ENCODE measurements at regions not wholly inside any gene's neighbourhood (a gene's known extent, or its start where the extent isn't known, plus 50 kb on each side); places are given as distances from the start of the nearest gene placed in this dataset.

DNA sequence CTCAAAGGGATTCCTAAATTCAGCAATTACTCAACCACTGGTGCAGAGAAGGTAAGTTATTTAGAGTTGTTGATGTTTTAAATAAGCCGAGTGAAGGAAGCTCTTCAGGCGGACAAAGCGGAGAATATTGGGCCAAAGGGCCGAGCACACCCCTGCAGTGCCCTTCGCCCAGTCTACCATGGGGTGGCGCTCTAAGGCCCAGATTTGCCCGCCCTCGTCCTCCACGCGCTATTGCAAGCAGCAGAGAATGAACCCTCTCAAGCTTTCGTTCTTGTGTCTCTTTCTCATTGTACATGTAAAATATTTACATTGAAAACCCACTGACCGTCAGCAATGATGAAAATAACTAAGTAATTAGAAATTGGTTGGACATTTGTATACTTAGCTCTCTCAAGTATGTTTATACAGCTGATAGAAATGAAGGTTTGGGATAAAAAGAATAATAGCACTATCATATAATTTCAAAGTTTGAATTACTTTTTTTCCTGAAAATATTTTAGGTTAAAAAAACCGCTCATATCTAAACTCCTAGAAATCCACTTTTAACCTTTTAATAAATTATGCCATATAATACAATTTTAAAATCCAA is 195.0 kb upstream of the CEP162 start:
- peak in 1 of 3 experiments; percentile 20 for DNase-seq (ENCODE audit: low read depth in 2 of 3, low spot score in 2 of 3)

- DNase-seq (ENCODE audit: low read depth in 2 of 3, low spot score in 2 of 3), result no peak
Observed at GRCh38 chr6:84421031-84421430, 193.6 kb upstream of the CEP162 start.

- no peak for DNase-seq (ENCODE audit: low read depth in 2 of 3, low spot score in 2 of 3)
Observed at GRCh38 chr6:84417260-84417659, 189.8 kb upstream of the CEP162 start.

DNA sequence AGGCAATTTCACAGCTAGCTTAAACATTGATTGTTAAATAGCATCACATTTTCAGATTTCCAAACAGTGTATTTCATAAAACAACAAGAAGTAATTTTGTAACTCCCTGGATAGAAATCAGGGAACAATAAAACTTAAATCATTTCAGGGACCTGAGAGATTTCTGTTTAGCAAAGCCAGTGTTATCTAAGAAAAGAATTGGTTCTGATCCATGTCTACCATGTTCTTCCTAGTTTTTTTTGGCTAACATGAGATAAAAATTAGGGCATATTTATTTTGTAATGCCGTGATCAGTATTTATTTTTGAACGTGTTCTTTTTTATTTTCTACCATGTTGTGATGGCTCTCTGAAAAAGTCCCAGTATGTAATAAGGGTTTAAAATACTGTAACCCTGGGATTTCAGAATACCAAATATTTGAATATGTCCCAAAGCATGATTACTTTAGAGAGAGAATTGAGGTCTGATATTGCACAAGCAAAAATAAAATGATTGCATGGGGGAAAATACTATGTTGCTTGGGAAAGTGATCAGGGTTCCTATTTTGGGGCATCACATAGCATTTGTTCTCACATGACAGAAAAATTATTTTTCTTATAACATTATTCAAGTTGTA is 188.7 kb upstream of the CEP162 start:
- no peak for DNase-seq (ENCODE audit: low read depth in 2 of 3, low spot score in 2 of 3)

DNA sequence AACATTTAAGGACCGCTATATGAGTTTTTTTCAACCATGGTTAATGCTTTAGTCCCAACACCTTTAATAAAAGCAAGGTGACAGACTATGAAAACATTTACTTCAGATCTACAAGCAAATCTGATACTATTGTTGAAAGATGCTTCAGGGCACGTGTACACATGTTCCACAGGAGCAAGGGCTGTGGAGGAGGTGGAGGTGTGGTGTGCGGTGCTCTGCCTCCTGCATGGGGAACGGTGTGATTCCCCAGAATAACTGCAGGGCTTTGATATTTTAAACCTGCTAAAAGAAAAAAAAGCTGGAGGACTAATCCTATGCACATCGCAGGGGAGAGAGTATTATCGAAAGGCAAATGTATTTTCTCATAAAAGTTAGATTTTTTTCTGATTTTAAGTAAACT is 188.1 kb upstream of the CEP162 start:
- DNase-seq (ENCODE audit: low read depth in 2 of 3, low spot score in 2 of 3), result no peak

DNA sequence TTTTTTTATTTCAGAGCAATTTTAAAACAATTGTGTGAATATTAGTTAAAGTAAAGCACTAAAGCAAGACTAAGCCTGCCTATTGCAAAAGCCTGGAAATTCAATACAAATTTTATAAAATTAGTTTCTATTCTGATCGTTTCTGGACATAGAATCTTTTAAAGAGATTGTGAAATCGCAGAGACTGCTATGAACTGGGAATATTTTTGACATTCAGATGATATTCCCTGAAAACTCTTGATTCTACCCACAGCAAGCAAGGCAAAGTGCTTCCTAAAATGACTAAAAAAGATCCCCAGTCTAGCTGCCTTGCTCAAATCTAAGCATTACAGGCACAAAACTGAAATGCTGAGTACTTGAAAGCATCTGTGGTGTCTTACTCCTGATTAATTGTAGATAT is 187.6 kb upstream of the CEP162 start:
- DNase-seq (ENCODE audit: low read depth in 2 of 3, low spot score in 2 of 3), result no peak

- no peak for DNase-seq (ENCODE audit: low read depth in 2 of 3, low spot score in 2 of 3)
Observed at GRCh38 chr6:84414531-84414930, 187.1 kb upstream of the CEP162 start.

DNA sequence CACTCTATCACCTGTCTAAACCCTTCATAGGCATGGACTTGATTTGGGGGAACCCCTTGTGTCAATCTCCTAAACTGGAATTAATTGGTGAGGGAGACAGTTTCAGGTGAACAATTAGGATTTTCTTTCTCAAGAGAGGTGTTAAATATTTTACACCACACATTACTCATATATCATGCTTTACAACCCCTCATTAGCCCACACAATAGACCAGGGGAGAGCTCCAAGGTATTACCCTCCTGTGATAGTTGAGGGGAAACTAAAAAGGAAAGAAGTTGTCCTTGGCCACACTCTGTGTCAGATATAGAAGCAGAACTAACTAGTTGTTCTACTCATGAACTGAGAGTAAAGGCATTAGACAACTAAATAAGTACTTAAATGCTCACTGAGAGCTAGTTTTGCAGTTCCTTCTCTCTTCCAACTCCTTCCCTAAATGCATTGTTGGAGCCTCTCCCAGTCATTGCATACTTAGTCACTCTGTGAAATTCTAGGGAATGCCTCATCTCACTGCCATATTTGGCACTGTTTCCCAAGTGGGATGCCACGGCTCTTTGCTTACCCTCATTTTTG is 183.7 kb upstream of the CEP162 start:
- DNase-seq (ENCODE audit: low read depth in 2 of 3, low spot score in 2 of 3), result no peak

DNA sequence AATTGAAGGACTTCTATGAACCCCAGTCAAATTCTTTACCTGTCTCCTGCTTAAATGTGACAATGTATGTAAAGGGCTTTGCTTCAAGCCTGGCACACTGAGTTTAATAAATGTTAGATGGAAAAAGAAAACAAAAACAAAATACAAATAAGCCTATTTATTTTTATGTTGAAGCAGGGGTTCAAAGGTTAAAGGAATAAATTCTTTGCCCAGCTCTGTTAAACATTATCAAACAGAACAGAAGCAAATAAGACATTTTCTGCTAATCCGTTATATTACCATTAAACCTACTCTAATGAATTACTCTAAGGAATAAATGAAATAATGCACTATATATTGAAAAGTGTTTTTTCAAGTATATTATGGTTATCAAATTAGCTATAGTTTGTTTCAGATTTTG is 182.5 kb upstream of the CEP162 start:
- no peak for DNase-seq (ENCODE audit: low read depth in 2 of 3, low spot score in 2 of 3)

DNA sequence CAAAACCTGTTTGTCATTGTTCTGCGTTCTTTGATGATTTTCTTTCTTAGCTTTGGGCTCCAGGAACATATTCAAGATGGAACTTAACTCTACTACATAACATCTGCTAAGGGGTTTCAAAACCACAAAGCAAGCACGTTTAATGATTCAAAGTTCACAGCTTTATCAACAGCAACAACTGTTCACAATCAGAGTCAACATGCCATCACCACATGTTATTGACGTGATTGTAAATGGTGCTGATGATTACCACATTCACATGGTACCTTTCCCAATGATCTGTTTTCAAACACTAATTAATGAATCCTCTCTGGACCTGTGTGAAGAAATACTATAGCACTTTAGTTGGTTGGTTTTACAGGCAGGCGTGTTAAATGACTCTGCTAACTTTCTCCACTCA is 180.6 kb upstream of the CEP162 start:
- DNase-seq (ENCODE audit: low read depth in 2 of 3, low spot score in 2 of 3), result no peak

DNA sequence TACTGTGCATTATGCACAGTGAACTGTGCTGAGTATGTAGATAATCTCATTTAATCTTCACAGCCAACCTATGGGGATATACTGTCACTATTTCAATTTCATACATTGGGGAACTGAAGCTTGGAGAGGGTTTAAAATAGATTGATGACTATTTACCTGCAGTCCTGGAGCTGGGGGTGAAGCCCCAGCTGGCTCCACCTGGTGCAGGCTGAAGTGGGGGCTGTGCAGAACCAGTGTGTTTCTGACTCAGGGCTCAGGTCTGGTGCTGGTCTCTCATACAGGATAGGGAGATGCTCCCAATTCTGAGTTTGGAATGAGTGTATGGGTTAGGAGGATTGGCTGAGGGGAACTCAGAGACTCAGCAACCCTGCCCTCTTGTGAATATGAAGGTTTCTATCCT is 176.1 kb upstream of the CEP162 start:
- no peak for DNase-seq (ENCODE audit: low read depth in 2 of 3, low spot score in 2 of 3)

DNA sequence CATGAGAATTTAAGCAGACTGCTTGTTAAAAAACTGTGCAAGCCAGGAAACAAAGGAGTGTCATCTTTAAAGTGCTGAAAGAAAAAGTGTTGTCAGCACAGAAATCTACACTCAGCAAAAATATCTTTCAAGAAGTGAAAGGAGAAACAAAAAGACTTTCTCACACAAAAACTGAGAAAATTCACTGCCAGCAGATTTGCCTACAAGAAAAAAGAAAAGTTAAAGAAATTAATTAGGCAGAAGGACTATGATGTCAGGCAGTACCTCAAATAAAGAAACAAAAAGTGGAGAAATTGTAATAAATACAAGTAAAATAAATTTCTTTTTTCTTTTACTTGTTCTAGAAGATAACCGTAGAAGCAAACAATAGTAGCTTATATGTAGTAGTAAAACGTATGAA is 171.6 kb upstream of the CEP162 start:
- DNase-seq (ENCODE audit: low read depth in 2 of 3, low spot score in 2 of 3), result no peak

GRCh38 chr6:84392261-84392660 is 164.8 kb upstream of the CEP162 start:
- DNase-seq (ENCODE audit: low read depth in 2 of 3, low spot score in 2 of 3), result no peak

GRCh38 chr6:84390851-84391250 is 163.4 kb upstream of the CEP162 start:
- DNase-seq (ENCODE audit: low read depth in 2 of 3, low spot score in 2 of 3), result no peak

DNA sequence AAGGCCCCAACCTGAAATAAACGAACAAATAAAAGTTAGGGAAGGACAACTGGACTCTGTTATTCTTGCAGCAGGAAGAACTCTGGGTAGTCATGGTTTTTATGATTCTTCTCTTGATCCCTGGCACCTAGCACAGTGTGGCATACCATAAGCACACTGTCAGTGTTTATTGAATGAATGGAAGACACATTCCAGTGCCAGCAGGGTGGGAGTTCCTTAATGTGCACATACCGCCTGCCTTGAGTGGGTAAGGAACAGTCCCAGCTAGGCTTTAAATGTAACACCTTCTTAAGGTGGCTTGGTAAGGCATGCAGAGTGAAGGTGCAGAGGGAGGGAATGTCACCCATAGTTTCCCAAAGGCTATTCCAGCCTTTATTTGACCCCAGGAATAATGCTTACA is 162.9 kb upstream of the CEP162 start:
- DNase-seq (ENCODE audit: low read depth in 2 of 3, low spot score in 2 of 3), result no peak

DNA sequence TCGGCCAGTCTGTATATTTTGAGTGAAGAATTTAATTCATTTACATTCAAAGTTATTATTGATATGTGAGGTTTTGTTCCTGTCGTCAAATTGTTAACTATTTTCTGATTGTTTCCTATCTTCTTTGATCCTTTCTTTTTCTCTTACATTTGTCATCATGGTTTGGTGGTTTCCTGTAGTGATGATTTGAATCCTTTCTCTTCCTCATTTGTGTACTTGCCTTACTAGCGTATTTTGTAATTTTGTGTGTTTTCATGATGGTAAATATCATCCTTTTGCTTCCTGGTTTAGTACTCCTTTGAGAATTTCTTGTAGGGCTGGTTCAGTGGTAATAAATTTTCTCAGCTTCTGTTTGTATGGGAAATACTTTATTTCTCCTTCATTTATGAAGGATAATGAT is 151.7 kb upstream of the CEP162 start:
- DNase-seq (ENCODE audit: low read depth in 2 of 3, low spot score in 2 of 3), result no peak

DNA sequence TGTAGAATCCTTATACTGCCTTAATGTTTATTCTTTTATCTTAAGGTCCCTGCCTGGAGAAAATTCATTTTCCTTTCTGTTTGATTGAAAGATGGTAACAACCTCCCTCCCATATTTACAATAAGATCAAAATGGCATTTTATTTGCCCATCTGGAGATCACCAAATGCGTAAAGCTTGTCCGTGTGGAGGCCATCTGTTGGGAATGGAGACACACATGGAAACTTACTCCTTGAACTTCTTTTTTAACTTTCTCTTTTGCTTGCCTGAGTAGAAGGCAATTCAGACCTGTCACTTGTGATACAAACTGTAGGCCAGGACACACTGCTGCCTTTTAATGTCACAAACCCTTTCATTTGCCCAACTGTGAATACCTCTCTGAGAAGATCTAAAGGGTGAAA is 144.8 kb upstream of the CEP162 start:
- no peak for DNase-seq (ENCODE audit: low read depth in 2 of 3, low spot score in 2 of 3)

DNA sequence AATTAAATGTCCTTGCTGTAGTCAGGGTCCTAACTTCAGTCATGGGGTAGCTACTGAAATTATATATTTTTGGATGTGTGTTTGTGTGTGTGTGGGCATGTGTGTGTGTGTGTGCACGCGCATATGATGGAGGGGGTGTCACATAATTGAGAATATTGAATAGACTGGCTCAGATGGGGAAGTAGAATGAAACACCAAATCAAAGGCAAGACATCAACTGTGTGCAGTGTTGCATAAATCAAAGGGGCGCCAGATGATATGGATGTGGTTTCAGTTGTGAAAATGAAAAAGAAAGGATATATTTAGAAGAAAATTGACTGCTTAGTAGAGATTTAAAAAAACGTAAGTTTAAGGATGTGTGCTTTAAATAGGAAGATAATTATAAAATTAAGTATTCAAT is 144.2 kb upstream of the CEP162 start:
- no peak for DNase-seq (ENCODE audit: low read depth in 2 of 3, low spot score in 2 of 3)

- DNase-seq (ENCODE audit: low read depth in 2 of 3, low spot score in 2 of 3), result no peak
Observed at GRCh38 chr6:84362193-84362821, 134.9 kb upstream of the CEP162 start.

DNA sequence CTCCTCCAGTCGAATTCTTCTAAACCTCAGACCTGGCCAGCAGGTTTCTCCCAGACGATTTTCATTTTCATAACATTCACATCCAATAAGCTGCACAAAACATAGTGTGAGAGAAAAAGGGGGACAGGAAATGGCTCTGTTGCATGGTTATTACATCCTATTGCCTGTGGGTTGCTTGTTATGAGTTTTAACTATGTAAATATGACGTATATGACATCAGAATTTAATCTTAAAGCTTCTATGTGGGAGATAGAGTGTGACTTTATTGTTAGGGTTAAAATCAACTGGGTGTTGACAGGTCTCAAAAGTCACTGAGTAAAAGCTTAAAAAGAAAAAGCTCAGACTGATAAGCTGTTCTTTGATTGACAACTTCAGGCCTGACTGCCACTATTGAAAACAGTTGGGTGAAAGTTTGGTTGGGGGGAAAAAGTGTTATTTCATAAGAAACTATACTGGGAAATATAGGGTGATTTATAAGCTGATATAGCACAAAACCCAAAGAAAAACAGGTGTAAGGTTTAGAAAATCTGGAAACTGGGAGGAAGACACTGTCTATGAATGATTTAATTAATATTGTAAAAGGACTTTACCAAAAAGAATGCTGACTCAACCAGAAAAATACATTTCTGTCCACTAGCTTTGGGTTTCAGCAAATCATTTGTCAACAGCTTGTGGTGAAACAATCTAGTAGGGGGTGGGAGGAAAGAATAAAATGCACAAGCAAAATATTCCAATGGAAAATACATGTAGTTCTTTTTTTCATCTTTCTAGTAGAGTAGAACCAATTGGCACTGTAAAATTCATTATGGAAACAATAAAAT is 134.1 kb upstream of the CEP162 start:
- DNase-seq (ENCODE audit: low read depth in 2 of 3, low spot score in 2 of 3), result no peak

DNA sequence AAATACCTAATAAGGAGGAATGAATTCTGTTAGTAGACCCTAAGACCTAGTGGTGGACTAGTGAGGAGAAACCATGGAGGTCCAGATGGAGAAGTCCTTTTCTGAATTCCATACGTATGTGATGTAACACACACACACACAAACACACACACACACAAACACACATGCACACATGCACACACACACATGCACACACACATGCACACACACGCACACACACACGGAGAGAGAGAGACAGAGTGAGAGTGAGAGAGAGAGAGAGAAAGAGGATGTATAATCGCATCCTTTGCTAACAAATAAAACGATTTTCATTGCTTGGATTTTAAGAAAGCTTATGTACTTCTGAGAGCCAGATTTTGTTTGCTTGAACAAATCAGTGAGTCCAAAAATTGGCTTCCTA is 132.6 kb upstream of the CEP162 start:
- no peak for DNase-seq (ENCODE audit: low read depth in 2 of 3, low spot score in 2 of 3)

GRCh38 chr6:84358581-84358980 is 131.1 kb upstream of the CEP162 start:
- no peak for DNase-seq (ENCODE audit: low read depth in 2 of 3, low spot score in 2 of 3)
